Neural progenitor cell (in vitro differentiated cells): ENCODE measurements at regions not wholly inside any gene's neighbourhood (a gene's known extent, or its start where the extent isn't known, plus 50 kb on each side); places are given as distances from the start of the nearest gene placed in this dataset.

Experiments used
- DNase-seq: peaks from one replicate; pipeline ENCODE4 v3.0.0-alpha.2; 2016; ENCODE audit warnings: low spot score
- H2AFZ ChIP-seq: fragments of 200-600 bp; sonication (generic); replicated peaks from 2 replicates; pipeline ENCODE4 v1.6.1; 2016; ENCODE audit warnings: antibody characterized with exemption
- H3F3A ChIP-seq: fragments of 200-600 bp; sonication (generic); 2 replicates; pipeline ENCODE4 v1.6.1; 2016; ENCODE audit warnings: antibody characterized with exemption, low read depth
- H3K27ac ChIP-seq: fragments of 200-600 bp; sonication (generic); 2 replicates; pipeline ENCODE4 v1.5.1; 2016; ENCODE audit warnings: mild to moderate bottlenecking
- H3K27me3 ChIP-seq: fragments of 200-600 bp; sonication (generic); 2 replicates; pipeline ENCODE4 v1.6.1; 2016; ENCODE audit warnings: mild to moderate bottlenecking, moderate library complexity
- H3K36me3 ChIP-seq: fragments of 200-600 bp; sonication (generic); 2 replicates; pipeline ENCODE4 v1.5.1; 2016
- H3K4me1 ChIP-seq: fragments of 200-600 bp; sonication (generic); 2 replicates; pipeline ENCODE4 v1.6.1; 2016; ENCODE audit warnings: mixed run types
- H3K4me2 ChIP-seq: fragments of 200-600 bp; sonication (generic); 2 replicates; pipeline ENCODE4 v1.6.1; 2016
- H3K4me3 ChIP-seq: fragments of 200-600 bp; sonication (generic); 2 replicates; pipeline ENCODE4 v1.5.1; 2016
- H3K79me2 ChIP-seq: fragments of 200-600 bp; sonication (generic); 2 replicates; pipeline ENCODE4 v1.6.1; 2016; ENCODE audit warnings: low read depth
- H3K9ac ChIP-seq: fragments of 200-600 bp; sonication (generic); 2 replicates; pipeline ENCODE4 v1.6.1; 2016
- H3K9me3 ChIP-seq: fragments of 200-600 bp; sonication (generic); 2 replicates; pipeline ENCODE4 v1.5.1; 2016; ENCODE audit warnings: low read depth
- H4K20me1 ChIP-seq: fragments of 200-600 bp; sonication (generic); 2 replicates; pipeline ENCODE4 v1.6.1; 2016; ENCODE audit warnings: low read depth
- H3K27ac Mint-ChIP-seq: 3 replicates; pipeline ENCODE4 v1.8.0; 2021; ENCODE audit warnings: mixed read lengths
- H3K27me3 Mint-ChIP-seq: 2 replicates; pipeline ENCODE4 v1.8.0; 2022; ENCODE audit warnings: low read depth, mild to moderate bottlenecking, inconsistent platforms, moderate library complexity, mixed read lengths; ENCODE audit not compliant: insufficient read depth
- H3K36me3 Mint-ChIP-seq: 3 replicates; pipeline ENCODE4 v1.8.0; 2021; ENCODE audit warnings: mixed read lengths
- H3K4me1 Mint-ChIP-seq: 3 replicates; pipeline ENCODE4 v1.8.0; 2021; ENCODE audit warnings: mixed read lengths
- H3K4me3 Mint-ChIP-seq: 3 replicates; pipeline ENCODE4 v1.8.0; 2021; ENCODE audit warnings: mild to moderate bottlenecking, moderate library complexity, mixed read lengths
- H3K9me3 Mint-ChIP-seq: 3 replicates; pipeline ENCODE4 v1.8.0; 2020; ENCODE audit warnings: mixed read lengths
- CTCF ChIP-seq: fragments of 200-600 bp; sonication (generic); IDR thresholded peaks from 2 replicates; pipeline ENCODE4 v1.5.1; 2017; ENCODE audit warnings: antibody characterized with exemption, mild to moderate bottlenecking
- EZH2 ChIP-seq: fragments of 200-600 bp; sonication (generic); IDR thresholded peaks from 2 replicates; pipeline ENCODE4 v1.6.1; 2017; ENCODE audit warnings: antibody characterized with exemption, mild to moderate bottlenecking, moderate library complexity
- EZH2phosphoT487 ChIP-seq: fragments of 200-600 bp; sonication (generic); IDR thresholded peaks from 2 replicates; pipeline ENCODE4 v1.6.1; 2017; ENCODE audit warnings: antibody characterized with exemption

GRCh38 chr4:111014537-111014936, 391.7 kb upstream of the PITX2 start:
- TF ChIP-seq CTCF (no peak), EZH2phosphoT487 (no peak), EZH2 (no peak)
- Mint-ChIP-seq H3K9me3 (no peaks in the 10 kb centered on the region), H3K4me1 (peaks cover 2% of the 10 kb centered on the region), H3K36me3 (no peaks in the 10 kb centered on the region), H3K4me3 (no peak overlapping the region), H3K27me3 (peaks cover 2% of the 10 kb centered on the region), H3K27ac (no peak overlapping the region)
- Histone ChIP-seq H3K4me2 (no peak overlapping the region), H4K20me1 (no peaks in the 10 kb centered on the region), H2AFZ (no peak overlapping the region), H3K9me3 (no peaks in the 10 kb centered on the region), H3K27ac (no peak overlapping the region), H3K27me3 (no peaks in the 10 kb centered on the region), H3K4me1 (peaks cover 10% of the 10 kb centered on the region), H3K9ac (no peak overlapping the region), H3K36me3 (no peaks in the 10 kb centered on the region), H3K79me2 (no peaks in the 10 kb centered on the region), H3K4me3 (no peak overlapping the region), H3F3A (no peaks in the 10 kb centered on the region)
- DNase-seq = no peak

- Mint-ChIP-seq H3K4me3 (no peak overlapping the region), H3K27me3 (peaks cover 2% of the 10 kb centered on the region), H3K9me3 (no peaks in the 10 kb centered on the region), H3K36me3 (no peaks in the 10 kb centered on the region), H3K4me1 (peaks cover 2% of the 10 kb centered on the region), H3K27ac (no peak overlapping the region)
- Histone ChIP-seq H3K4me1 (peaks cover 10% of the 10 kb centered on the region), H3F3A (no peaks in the 10 kb centered on the region), H3K36me3 (no peaks in the 10 kb centered on the region), H3K9ac (no peak overlapping the region), H3K9me3 (no peaks in the 10 kb centered on the region), H4K20me1 (no peaks in the 10 kb centered on the region), H3K27ac (no peak overlapping the region), H3K79me2 (no peaks in the 10 kb centered on the region), H3K4me3 (no peak overlapping the region), H3K4me2 (no peak overlapping the region), H2AFZ (no peak overlapping the region), H3K27me3 (no peaks in the 10 kb centered on the region)
- peak; percentile 66 for DNase-seq
- TF ChIP-seq CTCF (no peak), EZH2phosphoT487 (no peak), EZH2 (no peak)
Observed at GRCh38 chr4:111016416-111016815, 393.5 kb upstream of the PITX2 start.

- no peaks in the 10 kb centered on the region for H3K79me2 ChIP-seq
- no peak overlapping the region for H3K4me3 ChIP-seq
- H4K20me1 ChIP-seq = no peaks in the 10 kb centered on the region
- H2AFZ ChIP-seq = no peak overlapping the region
- H3K9ac ChIP-seq = no peak overlapping the region
- no peaks in the 10 kb centered on the region for H3F3A ChIP-seq
- H3K4me3 Mint-ChIP-seq = no peak overlapping the region
- peaks cover 10% of the 10 kb centered on the region for H3K4me1 ChIP-seq
- no peaks in the 10 kb centered on the region for H3K9me3 Mint-ChIP-seq
- H3K36me3 ChIP-seq = no peaks in the 10 kb centered on the region
- TF ChIP-seq EZH2phosphoT487 (no peak), CTCF (no peak), EZH2 (no peak)
- no peaks in the 10 kb centered on the region for H3K27me3 ChIP-seq
- H3K27ac Mint-ChIP-seq = no peak overlapping the region
- H3K9me3 ChIP-seq = no peaks in the 10 kb centered on the region
- H3K27me3 Mint-ChIP-seq = no peaks in the 10 kb centered on the region
- H3K36me3 Mint-ChIP-seq = no peaks in the 10 kb centered on the region
- peaks cover 2% of the 10 kb centered on the region for H3K4me1 Mint-ChIP-seq
- no peak for DNase-seq
- no peak overlapping the region for H3K4me2 ChIP-seq
- no peak overlapping the region for H3K27ac ChIP-seq
Observed at GRCh38 chr4:111018216-111018615, 395.3 kb upstream of the PITX2 start.

- H3K4me3 Mint-ChIP-seq = no peak overlapping the region
- Histone ChIP-seq H3K36me3 (no peaks in the 10 kb centered on the region), H3K4me1 (peaks cover 10% of the 10 kb centered on the region), H3K27ac (no peak overlapping the region), H3K4me3 (no peak overlapping the region), H2AFZ (no peak overlapping the region), H3K9ac (no peak overlapping the region), H3K27me3 (no peaks in the 10 kb centered on the region), H4K20me1 (no peaks in the 10 kb centered on the region), H3F3A (no peaks in the 10 kb centered on the region), H3K4me2 (no peak overlapping the region), H3K79me2 (no peaks in the 10 kb centered on the region), H3K9me3 (no peaks in the 10 kb centered on the region)
- H3K4me1 Mint-ChIP-seq = peaks cover 2% of the 10 kb centered on the region
- no peak for DNase-seq
- H3K27me3 Mint-ChIP-seq = no peaks in the 10 kb centered on the region
- TF ChIP-seq CTCF (no peak), EZH2 (no peak), EZH2phosphoT487 (no peak)
- no peaks in the 10 kb centered on the region for H3K9me3 Mint-ChIP-seq
- H3K27ac Mint-ChIP-seq = no peak overlapping the region
- no peaks in the 10 kb centered on the region for H3K36me3 Mint-ChIP-seq
Observed at GRCh38 chr4:111020476-111020875, 397.6 kb upstream of the PITX2 start.
